ENCODE measurements at regions not wholly inside any gene's neighbourhood (a gene's known extent, or its start where the extent isn't known, plus 50 kb on each side); places are given as distances from the start of the nearest gene placed in this dataset.

DNA sequence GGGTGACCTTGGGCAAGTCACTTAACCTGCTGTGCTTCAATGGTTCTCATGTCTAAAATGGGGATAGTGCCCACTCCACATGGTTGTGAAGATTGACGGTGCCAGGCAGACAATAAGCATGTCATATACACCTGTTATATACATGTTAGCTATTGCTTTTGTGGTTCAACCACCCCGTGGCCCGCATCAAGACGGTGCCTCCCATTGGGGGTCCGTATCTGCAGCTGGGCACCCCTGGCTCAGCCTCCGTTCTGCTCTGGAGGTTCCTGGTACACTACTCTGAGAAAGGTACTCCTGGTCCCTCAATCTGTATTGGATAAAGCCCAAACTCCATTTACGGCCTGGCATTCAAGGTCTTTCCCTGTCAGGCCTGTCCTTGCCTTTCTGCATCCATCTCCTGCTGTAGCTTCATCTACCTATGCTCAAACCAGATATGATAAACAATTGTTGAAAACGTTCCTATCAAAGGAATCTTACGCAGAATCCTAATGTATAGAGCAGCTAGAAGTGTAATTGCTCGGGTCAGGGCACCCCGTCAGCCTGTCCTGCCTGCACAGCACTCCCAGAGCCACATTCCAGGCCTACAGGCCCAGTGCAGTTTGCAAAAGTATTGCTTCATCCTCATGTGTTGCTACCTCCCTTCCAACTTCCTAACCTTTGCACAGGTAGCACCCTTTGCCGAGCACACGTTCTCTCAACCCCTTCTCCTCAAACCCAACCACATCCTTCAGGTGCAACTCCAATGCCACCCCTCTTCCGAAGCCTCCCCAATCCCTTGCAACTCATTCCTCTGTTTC, 194.9 kb downstream of the BCR start:
- TF ChIP-seq POLR2A (IDR thresholded peaks at IDR 0.05; ENCODE audit: borderline replicate concordance, extremely low read depth, insufficient read depth, insufficient read length) = no peak
- TF ChIP-seq, protein P1, sequence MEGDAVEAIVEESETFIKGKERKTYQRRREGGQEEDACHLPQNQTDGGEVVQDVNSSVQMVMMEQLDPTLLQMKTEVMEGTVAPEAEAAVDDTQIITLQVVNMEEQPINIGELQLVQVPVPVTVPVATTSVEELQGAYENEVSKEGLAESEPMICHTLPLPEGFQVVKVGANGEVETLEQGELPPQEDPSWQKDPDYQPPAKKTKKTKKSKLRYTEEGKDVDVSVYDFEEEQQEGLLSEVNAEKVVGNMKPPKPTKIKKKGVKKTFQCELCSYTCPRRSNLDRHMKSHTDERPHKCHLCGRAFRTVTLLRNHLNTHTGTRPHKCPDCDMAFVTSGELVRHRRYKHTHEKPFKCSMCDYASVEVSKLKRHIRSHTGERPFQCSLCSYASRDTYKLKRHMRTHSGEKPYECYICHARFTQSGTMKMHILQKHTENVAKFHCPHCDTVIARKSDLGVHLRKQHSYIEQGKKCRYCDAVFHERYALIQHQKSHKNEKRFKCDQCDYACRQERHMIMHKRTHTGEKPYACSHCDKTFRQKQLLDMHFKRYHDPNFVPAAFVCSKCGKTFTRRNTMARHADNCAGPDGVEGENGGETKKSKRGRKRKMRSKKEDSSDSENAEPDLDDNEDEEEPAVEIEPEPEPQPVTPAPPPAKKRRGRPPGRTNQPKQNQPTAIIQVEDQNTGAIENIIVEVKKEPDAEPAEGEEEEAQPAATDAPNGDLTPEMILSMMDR (IDR thresholded peaks at IDR 0.05 in 2 of 3, conservative IDR thresholded peaks at IDR 0.05 in 1 of 3; ENCODE audit: borderline replicate concordance in 1 of 3, insufficient read depth in 1 of 3, low read depth in 2 of 3, low read length in 2 of 3) = no peak
- no peak for TF ChIP-seq EZH2 (IDR thresholded peaks at IDR 0.05)
- no peak for TF ChIP-seq YY1 (IDR thresholded peaks at IDR 0.05; ENCODE audit: extremely low read depth, insufficient replicate concordance, low read depth, low read length)
- TF ChIP-seq POLR2AphosphoS5 (IDR thresholded peaks at IDR 0.05; ENCODE audit: low read depth, low read length) = no peak
- no peak for TF ChIP-seq SIN3A (IDR thresholded peaks at IDR 0.05; ENCODE audit: low read depth)
- TF ChIP-seq, protein P2, sequence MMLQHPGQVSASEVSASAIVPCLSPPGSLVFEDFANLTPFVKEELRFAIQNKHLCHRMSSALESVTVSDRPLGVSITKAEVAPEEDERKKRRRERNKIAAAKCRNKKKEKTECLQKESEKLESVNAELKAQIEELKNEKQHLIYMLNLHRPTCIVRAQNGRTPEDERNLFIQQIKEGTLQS (IDR thresholded peaks at IDR 0.05) = no peak
- TF ChIP-seq, protein P3, sequence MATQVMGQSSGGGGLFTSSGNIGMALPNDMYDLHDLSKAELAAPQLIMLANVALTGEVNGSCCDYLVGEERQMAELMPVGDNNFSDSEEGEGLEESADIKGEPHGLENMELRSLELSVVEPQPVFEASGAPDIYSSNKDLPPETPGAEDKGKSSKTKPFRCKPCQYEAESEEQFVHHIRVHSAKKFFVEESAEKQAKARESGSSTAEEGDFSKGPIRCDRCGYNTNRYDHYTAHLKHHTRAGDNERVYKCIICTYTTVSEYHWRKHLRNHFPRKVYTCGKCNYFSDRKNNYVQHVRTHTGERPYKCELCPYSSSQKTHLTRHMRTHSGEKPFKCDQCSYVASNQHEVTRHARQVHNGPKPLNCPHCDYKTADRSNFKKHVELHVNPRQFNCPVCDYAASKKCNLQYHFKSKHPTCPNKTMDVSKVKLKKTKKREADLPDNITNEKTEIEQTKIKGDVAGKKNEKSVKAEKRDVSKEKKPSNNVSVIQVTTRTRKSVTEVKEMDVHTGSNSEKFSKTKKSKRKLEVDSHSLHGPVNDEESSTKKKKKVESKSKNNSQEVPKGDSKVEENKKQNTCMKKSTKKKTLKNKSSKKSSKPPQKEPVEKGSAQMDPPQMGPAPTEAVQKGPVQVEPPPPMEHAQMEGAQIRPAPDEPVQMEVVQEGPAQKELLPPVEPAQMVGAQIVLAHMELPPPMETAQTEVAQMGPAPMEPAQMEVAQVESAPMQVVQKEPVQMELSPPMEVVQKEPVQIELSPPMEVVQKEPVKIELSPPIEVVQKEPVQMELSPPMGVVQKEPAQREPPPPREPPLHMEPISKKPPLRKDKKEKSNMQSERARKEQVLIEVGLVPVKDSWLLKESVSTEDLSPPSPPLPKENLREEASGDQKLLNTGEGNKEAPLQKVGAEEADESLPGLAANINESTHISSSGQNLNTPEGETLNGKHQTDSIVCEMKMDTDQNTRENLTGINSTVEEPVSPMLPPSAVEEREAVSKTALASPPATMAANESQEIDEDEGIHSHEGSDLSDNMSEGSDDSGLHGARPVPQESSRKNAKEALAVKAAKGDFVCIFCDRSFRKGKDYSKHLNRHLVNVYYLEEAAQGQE (IDR thresholded peaks at IDR 0.05; ENCODE audit: low read depth) = no peak
- TF ChIP-seq SRF (IDR thresholded peaks at IDR 0.05; ENCODE audit: low read depth) = no peak
- TF ChIP-seq ZNF274 (IDR thresholded peaks at IDR 0.05; ENCODE audit: low read depth, low read length) = no peak
- no peak for TF ChIP-seq ELF1 (IDR thresholded peaks at IDR 0.05; ENCODE audit: borderline replicate concordance, low read depth)
